Suppressor macrophage (primary cell): ENCODE measurements at regions not wholly inside any gene's neighbourhood (a gene's known extent, or its start where the extent isn't known, plus 50 kb on each side); places are given as distances from the start of the nearest gene placed in this dataset.
A peak's percentile ranks its signal among the peaks of the same experiment; 100 is the strongest.

ENCODE experiments used
- DNase-seq, 4 experiments: peaks; one replicate each; pipeline ENCODE4 v3.0.0-alpha.2; 2020 to 2022

DNA sequence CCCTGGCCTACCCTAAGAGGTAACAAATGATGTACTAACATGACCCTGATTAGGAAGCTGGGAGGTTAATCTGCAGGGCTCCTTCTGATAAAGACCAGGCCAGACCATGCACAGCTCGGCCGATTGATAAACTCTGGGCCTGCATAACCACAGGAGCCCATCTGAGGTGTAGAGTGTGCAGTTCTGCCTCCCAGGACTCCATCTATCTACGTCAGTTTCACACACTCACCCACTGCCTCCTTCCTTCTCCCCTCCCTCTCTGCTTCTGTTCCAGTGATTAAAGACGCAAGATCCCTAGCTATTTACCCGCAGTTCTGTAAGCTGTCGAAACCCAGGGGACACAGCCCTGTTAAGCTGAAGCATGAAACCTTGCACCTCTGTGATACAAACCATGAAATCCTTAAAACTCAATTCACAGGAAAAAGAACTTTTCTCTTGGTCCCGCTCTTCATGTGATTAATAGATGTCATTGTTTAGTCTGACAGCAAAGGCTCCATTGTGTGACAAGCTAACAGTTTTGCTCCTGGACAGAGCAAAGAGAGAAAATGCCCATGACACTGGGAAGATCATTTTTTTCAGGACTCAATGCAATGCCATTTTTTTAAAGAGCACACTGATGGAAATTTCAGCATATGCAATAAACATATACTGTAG is 470.6 kb downstream of the MAFB start:
- DNase-seq = no peak

DNA sequence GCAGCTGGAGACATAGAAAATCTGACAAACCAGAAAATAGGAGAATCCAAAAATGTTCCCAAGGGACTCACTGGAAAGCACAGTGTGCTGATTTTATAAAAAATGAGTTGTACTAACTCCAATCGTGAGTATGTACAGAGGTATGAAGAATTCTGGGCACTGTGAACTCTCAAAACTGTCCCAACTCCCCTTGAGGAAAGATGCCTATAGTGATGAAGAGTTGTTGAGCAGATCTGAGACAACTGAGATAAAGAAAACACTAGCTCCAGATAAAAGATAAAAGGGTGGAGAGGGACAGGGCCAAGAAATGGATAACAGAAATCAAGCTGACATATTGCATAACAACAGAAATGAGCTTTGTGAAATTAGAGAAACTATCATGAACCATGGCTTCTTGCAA is 481.4 kb downstream of the MAFB start:
- DNase-seq = no peak

DNA sequence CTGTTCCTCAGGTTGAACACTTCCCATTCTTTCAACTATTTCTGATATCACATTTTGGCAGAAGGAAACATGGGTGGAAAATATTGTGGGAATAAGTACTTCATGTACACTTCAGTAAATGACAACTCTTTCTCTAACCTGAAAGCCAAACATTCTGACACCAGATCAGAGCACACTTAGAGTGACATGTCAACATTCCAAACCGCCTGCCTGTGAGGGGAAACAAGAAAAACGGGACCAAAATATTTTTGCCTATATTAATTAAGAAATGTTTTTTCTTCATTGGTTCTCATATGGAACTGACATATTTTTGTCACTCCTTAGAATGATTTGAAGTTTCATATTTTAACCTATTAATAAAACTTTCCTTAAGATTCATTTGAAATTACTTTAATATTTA is 483.1 kb downstream of the MAFB start:
- no peak for DNase-seq

DNA sequence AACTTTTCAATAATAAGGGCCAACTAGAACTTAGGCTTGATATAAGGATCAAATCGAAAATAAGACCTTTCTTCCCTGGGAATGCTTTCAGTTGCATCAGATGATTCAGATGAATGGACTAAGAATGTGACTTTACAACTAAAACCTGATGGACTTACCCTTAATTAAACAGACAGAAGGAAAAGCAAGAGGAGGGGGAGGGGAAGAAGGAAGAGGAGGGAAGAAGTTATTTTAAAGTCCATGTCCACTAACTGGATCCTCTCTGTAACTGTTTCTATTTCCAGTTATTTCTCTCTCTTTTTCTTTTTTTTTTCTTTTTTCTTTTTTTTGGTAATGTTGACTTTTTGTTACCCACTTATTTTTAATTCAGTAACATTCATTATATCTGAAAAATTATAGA is 486.0 kb downstream of the MAFB start:
- no peak for DNase-seq

DNA sequence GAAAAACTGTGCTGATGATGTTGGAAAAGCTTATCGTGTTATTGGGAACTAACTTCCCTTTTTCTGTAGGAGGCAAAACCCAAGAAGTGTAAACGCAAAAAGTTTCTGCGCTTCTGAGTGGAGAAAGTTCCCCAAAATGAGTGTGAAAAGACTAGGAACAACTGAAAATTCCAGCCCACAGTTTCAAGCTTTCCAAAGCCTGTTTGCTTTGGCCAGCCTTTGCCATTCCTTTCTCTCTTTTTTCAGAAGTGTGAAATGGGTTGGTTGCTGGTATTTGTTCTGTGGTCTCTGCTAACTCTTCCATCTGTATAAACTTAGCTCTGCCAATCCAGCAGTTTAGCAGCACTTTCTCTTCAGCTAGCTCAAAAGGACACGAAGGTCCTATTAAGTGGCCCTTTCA is 491.3 kb downstream of the MAFB start:
- DNase-seq = peak; percentile 53 to 74 (median 62)

DNA sequence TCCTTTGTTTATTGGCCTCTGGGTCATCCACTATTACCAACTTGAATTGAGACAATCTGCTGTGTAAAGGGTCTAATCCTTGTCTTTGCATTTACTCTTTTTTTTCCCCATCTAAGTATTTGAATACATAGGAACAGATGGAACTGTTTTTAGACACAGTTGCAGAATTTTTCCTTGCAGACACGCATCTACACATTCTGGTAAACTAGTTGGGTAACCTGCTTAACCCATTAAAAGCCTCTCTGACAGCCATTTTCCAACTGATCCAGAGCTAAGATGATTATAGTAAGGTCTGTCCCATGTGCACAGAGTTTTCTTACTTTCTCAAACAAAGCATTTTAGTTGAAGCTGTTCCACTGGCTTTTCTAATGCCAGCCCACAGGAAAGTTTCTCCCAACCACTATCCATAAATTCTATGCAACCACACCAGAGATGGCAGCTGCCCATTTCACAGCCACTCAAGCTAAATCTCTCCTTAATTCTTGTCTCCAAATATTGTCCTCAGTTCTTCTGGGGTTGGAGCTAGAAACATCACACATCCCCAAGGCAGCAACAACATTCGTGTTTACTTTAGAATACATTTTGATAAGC is 492.1 kb downstream of the MAFB start:
- DNase-seq = no peak

DNA sequence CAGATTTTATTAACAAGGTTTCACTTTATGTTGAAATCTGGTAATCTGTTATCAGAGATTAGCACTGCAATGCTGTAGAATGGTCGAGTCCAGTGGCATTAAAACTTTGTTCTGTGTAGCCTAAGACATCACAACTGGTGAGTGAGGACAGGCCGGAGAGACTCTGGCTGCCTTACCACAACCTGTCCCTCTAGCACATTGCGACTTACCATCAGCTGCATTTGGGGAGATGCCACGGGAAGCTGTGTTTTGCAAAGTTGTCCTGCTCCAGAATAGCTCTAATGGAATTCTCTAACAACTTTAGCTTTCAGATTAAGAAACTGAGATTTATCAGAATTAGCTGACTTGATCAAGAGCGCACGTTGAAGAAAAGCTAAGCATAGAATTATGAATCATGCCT is 493.3 kb downstream of the MAFB start:
- DNase-seq = no peak

DNA sequence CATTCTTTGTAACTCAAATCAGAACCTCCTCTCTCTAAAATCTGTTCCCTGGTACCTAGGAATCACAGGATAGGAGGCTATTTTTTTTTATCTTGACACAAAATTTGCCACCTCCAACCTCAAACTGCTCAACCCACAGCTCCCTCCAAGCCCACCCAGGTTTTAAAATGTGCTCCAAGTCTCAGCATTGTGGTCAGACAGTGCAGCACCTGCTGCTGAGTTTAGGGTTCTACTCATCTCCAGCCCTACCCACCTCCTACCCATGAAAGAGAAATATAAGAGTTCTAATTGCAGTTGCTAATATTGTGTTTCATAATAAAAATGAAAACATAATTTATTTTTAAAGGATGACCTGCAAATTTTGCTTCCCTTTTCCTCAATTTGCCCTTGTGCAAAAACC is 496.5 kb downstream of the MAFB start:
- DNase-seq = peak; percentile 4 to 43 (median 20)

DNA sequence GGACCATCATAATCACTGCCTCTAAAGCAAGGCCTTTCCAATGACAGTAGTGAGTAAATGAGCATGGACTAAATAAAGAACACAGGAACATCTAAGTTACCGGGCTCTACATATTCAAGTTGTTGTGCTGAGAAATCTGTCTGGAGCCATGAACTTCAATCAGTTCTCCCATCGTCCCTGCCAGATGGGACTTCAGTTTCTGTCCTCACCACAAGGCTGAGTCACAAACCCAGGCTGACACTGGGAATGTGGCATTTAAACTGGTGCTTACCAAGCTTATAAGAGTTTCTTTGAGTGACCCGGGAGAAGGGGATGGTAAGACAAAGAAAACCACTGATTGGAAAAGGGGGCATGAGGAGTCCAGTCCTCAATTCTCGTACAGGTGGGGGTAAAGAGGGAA is 497.0 kb downstream of the MAFB start:
- DNase-seq = peak; percentile 42 to 64 (median 58)

DNA sequence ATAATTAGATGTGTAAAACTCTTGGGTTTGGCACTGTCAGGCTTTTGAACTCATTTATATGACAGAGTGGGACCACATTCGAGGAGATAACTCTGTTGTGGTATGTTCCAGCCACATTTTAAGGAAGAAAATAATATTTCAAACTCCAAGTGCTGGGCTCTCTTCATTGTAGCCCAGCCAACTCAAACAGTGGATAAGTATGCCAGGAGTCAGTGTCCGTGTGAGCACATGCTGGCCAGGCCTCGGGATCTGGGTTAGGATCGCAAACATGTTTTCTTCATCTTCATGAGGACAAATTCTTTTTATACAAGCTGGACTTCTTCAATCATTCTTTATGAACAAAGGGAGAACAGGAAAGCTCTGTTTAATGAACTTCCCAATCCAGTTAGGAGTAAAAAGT is 497.5 kb downstream of the MAFB start:
- DNase-seq = no peak

DNA sequence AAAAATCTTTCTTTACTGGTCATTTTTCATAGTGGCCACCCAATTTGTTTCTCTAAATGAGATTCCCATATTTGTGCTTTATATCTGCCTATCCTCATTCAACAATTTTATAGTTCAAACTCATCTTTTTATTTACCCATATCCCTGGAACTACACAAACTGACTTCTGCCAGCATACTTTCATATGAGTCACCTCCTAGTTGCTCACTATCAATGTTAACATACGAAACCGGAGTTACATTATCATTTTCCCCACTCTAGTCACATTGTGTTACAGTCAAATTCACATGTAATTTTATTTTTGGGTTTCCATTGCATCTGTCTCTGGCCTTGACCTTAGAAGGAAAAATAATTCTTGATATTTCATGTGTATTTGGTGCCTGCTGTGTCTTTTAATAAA is 499.4 kb downstream of the MAFB start:
- no peak for DNase-seq

DNA sequence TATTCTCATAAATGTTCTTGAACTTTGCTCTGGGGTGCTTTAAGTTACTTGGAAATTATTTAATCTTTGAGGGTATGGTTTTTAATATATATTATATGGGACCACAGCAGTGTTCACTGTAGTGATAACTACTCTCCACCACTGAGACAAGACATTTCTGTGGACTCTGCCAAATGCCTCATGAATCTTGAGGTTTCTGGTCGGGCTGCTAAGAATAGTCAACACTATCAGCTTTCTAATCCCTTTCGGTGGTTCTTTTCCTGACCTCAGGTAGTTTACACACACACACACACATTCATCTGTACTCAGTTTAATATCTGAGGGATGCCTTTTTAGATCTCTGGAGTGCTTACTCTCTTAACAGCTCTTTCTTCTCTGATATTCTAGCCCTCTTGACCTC is 500.7 kb downstream of the MAFB start:
- DNase-seq = no peak

DNA sequence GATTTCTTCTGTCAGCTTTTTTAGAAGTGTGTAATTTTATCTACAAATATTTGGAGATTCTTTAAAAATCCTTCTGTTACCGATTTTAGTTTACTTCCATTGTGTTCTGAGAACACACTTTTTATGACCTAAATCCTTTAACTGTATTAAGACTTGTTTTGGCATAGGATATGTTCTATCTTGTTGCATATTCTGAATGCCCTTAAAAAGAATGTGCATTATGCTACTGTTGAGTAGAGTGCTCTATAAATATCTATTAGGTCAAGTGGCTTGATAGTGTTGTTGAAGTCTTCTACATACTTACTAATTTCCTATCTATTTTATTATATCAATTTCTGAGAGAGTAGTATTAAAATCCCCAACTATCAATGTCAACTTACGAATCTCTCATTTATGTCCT is 502.2 kb downstream of the MAFB start:
- DNase-seq = no peak

DNA sequence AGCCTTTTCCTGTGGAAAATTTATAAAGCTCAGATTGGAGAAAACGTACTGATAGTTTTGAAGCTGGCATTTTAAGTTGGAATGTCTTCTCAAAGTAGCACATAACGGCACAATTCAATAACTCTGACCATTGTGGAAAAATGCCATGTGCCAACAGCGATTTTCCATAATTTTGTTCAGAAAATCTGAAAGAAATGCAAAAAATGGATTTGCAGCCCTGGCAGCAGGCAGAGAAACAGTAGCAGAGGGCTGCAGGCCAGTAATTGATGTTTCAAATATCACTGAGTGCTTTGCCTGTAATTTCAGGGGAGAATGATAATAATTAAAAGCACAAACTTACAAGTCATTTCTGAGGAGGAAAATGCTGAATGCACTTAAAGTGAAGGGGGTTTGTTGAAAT is 507.4 kb downstream of the MAFB start:
- no peak for DNase-seq

DNA sequence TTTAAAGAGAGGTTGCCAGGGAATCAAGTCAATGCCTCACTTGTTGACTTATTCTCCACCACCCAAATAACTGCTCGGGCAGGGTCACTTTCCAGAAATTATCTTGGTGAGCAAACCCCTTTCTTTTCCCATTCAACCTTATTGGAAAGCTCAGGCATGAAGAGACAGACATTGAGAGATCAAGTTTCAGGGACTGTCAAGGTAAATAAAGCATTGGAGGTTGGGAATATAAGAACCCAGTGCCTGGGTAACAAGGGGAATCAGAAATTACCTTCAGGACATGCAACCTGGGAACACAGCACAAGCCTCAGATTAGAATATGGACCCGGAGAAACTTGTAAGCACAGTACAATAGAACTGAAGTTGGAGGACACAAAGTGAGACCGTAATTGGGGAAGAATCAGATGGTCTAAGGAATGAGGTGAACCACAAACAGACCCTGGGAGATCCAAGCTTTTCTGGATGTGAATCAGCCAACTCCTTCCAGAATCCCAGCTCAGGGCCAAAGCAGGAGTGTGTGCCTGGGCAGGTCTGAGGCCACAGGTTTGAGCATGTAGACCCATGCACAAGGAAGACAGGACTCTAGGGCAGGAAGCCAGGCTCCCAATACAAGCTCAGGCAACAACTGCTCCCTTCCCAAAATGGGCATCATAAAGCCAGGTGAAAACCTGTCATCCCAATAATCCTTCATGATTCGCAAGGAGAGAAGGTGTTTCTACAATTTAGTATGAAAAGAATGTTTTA is 512.8 kb downstream of the MAFB start:
- no peak for DNase-seq

DNA sequence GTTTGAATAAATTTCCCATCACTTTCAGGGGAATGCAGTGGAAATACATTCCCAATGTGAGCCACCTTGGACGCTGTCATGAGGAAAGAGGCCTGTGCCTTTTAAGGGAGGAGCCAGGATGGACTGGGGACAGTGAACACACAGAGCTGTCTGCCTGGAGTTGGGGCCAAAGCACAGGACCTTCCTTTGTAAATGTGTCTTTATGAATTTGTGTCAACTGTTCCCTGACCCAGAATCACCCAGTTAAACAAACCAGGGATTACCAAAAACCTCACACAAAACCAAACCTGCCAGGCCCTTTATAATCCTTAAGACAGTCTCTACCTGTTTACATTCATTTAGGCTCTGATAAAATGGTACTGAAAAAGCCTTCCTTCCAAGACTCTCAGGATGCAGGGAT is 513.7 kb downstream of the MAFB start:
- no peak for DNase-seq

DNA sequence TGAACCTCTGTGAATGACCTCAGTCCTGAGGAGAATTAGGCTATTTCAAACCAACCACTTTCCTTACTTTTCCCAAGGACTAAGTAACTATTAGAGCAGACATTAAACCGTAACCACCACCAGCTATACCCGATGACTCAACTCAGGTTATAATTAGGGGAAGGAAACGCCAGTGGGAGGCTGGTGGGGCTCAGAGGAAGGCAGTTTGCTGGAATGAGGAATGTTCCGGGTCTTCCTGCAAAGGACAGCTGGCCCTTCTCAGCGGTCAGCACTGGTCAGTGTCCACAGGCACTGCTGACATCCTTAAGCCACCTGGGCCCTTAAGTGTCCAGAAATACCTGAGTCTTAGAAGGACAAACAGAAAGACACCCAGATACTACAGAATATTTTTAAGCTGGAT is 515.2 kb downstream of the MAFB start:
- peak; percentile 28 to 53 (median 52) for DNase-seq

DNA sequence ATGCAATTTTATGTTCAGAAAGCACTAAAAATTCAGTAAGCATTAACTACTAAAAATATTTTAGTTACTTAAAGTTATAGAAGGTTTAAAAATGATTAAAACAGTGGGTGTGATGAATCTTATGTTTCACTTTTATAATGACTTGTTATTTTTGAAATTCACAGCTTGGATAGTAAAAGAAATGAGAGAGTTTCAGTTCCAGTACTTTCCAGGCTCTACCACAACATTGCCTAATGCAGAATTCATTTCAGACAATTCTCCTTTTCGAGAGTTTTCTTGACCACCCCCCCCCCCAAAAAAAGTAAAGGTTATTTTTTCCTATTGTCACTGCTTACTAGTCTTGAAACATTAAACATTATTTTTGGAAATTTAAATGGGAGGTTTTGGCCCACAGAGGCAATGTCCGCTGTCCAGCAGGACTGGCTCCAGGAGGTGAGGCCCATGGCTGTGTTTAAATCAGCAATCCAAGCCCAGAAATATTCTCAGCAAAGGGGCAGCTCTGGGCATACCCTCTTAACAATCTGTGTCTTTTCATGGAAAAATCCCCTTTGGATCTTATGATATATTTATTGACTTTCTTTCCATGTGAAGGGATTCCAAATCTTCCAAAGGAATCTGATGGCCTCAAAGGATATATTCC is 519.9 kb downstream of the MAFB start:
- peak in 2 of 4 experiments; percentile 21 to 42 for DNase-seq

DNA sequence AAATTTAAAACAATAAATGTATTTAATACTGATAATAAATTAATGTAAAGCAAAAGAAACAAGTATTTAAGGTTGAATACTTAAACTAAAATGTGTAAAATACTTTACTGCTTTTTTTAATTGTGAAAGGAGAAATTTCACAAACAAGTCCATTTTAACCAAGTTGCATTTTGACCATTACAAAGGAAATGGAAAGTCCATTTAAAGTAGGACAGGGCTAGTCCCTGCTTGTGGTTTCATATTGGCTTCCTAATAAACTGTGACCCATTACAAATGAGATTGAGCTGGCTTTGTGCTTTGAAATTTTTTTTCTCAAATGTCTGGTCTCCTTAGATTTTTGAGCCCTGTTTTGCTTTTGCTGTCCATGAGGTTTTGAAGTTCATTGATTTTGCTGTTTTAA is 527.6 kb downstream of the MAFB start:
- DNase-seq = peak in 1 of 4 experiments; percentile 12

DNA sequence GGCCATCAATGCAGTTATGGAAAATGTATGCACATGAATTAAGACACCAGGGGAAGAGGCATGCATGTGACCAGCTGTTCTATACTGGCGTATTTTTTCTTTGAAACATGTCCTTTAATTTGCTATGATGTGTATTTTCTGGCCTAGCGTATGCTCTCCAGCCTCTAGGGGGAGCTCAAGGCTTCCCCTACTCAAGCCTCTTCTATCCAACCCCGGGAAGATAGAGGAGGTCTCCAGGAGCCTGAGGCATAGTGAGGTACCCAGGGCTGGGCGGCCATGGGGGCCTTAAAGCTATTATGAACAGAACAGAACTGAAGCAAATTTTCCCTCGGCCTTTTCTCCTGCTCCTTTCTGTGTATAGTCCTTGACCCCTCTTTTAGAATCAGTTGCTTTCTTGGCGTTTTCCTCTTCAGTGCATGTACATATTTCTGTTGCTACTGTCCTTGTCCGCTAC is 528.9 kb downstream of the MAFB start:
- DNase-seq = peak; percentile 74 to 87 (median 82)

DNA sequence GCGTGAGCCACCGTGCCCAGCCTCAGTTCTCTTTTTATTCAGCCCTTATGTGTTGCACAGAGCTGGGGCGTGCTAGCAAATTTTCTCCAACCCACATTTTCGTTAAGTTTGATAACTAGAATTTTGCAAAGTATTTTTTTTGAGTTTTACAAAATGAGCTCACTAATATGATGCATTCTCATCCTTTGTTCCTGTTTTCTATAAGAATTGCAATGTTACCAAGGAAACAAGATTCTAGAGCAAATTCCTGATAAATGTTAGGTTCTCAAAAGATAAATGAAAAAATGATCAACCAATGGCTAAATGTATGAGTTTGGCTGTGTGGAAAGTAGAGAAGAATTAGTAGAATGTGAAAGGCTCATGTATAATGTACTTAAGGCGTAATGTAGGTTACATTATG is 529.8 kb downstream of the MAFB start:
- DNase-seq = peak in 2 of 4 experiments; percentile 53 to 56

DNA sequence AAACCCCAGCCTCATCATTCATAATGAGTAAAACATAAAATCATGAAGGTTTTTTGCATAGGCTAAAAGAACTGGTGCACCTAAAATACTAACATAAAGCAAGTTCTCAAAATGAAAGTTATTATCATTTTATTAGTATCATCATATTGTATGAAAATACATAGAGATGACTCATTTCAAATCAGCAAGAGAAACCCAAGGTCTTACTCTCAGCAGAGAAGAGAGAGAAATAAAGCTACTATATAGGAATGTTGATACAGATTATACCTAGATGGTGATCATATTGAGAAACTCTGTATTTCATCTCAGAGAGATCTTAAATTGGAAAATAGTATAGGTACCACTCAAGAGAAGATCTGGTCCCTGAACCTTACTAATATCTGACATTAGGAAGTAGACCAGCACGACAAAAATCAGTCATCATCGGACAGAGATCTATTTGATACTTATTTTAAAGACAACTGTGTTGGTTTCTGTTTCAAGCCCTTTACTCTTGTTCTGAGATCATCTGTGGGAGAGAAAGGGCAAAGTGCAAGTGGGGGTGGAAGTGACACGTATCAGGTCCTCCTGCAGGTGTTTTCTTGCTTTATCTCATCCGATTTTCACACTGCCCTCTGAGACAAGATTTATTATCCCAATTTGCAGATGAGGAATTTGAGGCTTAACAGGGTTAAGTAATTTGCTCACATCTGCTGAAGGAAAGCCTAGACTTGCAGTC is 532.3 kb downstream of the MAFB start:
- no peak for DNase-seq

DNA sequence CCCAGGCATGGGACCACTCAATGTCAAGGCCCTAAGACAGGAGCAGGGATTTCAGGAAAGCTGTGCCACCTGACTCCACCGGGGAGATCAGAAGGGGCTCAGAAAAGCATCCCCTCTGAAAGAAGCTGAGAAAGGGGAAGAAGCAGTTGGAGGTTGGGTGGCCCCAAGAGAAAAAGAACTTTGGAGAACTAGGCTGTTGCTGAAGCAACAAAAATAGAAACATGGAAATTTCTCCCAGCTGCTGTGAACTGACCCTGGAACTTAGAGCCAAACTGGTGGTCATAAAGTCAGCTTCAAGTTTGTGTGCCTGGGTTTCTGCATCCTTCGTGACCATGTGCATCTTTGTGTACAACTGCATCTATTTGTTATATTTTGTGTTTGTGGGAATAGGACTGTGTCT is 534.5 kb downstream of the MAFB start:
- peak; percentile 17 to 61 (median 33) for DNase-seq
